Brain microvascular endothelial cell (primary cell): ENCODE measurements at regions not wholly inside any gene's neighbourhood (a gene's known extent, or its start where the extent isn't known, plus 50 kb on each side); places are given as distances from the start of the nearest gene placed in this dataset.

Experiments
- DNase-seq: peaks from one replicate; pipeline ENCODE4 v3.0.0-alpha.2; 2020
- H3K27ac ChIP-seq: fragments of 250-450 bp; sonication (Bioruptor Pico); 2 replicates; pipeline ENCODE4 v1.5.1; 2020; ENCODE audit warnings: mild to moderate bottlenecking, moderate library complexity
- H3K27me3 ChIP-seq: fragments of 250-450 bp; sonication (Bioruptor Pico); replicated peaks from 2 replicates; pipeline ENCODE4 v1.5.1; 2020; ENCODE audit warnings: mild to moderate bottlenecking
- H3K36me3 ChIP-seq: fragments of 250-450 bp; sonication (Bioruptor Pico); replicated peaks from 2 replicates; pipeline ENCODE4 v1.5.1; 2020; ENCODE audit warnings: mild to moderate bottlenecking
- H3K4me3 ChIP-seq: 2 replicates; pipeline ENCODE4 v1.5.1; 2011; ENCODE audit warnings: low read depth, mild to moderate bottlenecking, control low read depth, low read length, moderate library complexity
- CTCF ChIP-seq: IDR thresholded peaks from 2 replicates; pipeline ENCODE4 v1.5.1; 2011; ENCODE audit warnings: low read depth, mild to moderate bottlenecking, moderate library complexity, low read length, control low read depth, inconsistent platforms; ENCODE audit errors: missing control alignments
- in situ Hi-C: cut with HindIII; loops from 2 replicates; pipeline ENCODE4 v1.10.0; 2017; ENCODE audit warnings: low sequenced_read_pairs, low pct_ligation_motif_present

DNA sequence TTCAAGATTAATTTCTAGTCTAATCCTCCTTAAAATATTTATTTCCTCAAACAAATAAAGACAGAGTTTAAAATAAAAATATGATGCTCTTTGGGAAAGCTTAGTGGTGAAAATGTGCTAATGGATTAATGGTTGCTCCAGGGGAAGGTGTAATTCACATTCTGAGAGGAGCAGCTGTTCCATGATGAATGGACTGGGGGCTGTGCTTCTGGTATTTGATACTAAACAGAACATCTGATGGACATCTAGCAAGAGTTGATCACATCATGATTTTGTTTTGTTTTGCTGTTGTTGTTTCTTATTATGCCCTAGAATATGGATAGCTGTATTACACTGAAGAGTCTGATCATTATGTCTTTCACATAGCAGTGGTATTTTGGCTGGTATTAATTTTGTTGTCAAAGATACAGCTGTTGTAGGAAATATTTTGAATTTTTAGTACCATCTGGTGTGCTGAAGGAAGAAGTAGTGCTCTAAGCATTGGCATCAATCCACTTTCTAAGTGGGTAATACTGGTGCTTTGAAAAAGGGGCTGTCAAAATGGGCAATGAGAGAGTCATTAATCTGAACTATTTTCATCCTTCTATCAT lies 296.4 kb downstream of the ADAMTS20 start:
- no peak for DNase-seq
- Histone ChIP-seq H3K27ac (no peak overlapping the region), H3K27me3 (no peaks in the 10 kb centered on the region), H3K36me3 (no peaks in the 10 kb centered on the region), H3K4me3 (no peak overlapping the region)
- TF ChIP-seq CTCF = no peak
- in situ Hi-C loops = no loop called here

DNA sequence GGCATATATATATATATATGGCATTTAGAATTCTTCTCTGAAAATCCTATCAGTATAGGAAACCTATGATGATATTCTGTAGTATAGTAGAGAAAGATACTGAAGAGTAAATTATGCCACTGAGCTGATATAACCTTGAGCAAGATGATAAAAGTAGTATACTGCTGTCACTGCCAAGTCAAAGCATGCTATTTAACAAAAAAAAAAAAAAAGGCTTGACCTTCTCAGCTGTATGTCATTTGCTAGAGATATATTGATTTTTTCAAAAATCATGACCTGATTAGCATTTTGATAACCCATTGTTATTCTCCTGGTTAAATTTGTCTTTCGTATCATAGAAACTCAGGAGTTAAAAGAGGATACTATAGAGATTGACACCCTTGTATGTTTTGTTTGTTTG lies 299.4 kb downstream of the ADAMTS20 start:
- H3K27ac ChIP-seq = no peak overlapping the region
- H3K36me3 ChIP-seq = no peaks in the 10 kb centered on the region
- H3K27me3 ChIP-seq = no peaks in the 10 kb centered on the region
- in situ Hi-C loops = no loop called here
- no peak for TF ChIP-seq CTCF
- H3K4me3 ChIP-seq = no peak overlapping the region
- DNase-seq = no peak

GRCh38 chr12:43245947-43246346 lies 306.1 kb downstream of the ADAMTS20 start:
- Histone ChIP-seq H3K27me3 (no peaks in the 10 kb centered on the region), H3K36me3 (no peaks in the 10 kb centered on the region), H3K4me3 (no peak overlapping the region), H3K27ac (no peak overlapping the region)
- TF ChIP-seq CTCF = no peak
- no peak for DNase-seq
- in situ Hi-C loops = no loop called here

- no peak overlapping the region for H3K27ac ChIP-seq
- in situ Hi-C loops = no loop called here
- no peak overlapping the region for H3K4me3 ChIP-seq
- H3K36me3 ChIP-seq = no peaks in the 10 kb centered on the region
- TF ChIP-seq CTCF = no peak
- peak; percentile 14 for DNase-seq
- no peaks in the 10 kb centered on the region for H3K27me3 ChIP-seq
Observed at GRCh38 chr12:43241986-43242385, 310.0 kb downstream of the ADAMTS20 start.

DNA sequence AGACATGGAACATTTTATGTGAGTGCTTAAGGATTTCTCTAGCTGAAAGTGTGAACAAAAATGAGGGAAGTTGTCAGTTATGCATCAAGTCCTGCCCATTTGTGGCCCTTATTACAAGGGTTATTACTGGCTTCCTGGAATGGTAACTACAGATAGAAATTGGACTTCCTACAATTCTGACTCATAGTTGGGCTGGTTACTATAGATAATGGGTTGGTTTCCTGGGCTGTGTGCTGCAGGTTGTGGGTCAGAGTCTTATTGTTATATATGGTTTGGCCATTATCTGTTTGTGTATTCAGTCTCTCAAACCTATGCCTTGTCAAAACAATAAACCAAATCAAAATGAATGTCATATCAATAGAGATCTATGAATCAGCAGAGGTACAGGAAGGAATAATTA lies 313.7 kb downstream of the ADAMTS20 start:
- TF ChIP-seq CTCF = no peak
- in situ Hi-C loops = no loop called here
- no peak overlapping the region for H3K27ac ChIP-seq
- no peaks in the 10 kb centered on the region for H3K36me3 ChIP-seq
- peak; percentile 5 for DNase-seq
- H3K4me3 ChIP-seq = no peak overlapping the region
- H3K27me3 ChIP-seq = no peaks in the 10 kb centered on the region

DNA sequence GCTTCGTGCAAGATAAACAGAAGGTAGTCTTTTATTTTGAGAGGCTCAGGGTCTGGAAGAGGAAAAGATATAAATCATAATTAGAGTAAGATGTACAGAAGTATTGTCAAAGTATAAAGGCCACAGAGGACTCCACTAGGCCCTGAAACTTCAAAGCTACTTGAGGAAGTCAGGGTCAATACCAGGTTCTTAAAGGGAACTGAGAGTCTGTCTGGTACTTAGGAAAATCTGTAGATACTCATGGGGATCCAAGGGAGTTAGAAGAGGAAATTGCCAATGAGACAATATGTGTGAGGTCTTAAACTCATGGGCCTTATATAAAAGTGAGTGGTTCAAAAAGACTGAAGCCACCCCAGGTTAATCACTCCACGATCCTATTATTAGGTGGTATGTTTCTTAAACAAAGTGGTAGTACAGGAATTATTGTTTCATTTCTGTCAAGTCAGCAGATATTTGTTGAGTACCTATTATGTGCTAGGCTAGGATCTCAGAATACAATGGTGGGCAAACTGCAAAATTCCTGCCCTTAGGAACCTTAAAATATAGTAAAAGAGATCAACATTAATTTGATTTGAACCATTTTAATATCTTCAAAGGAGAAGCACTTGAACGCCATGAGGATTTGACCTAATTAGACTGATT lies 314.6 kb downstream of the ADAMTS20 start:
- TF ChIP-seq CTCF = no peak
- Histone ChIP-seq H3K36me3 (no peaks in the 10 kb centered on the region), H3K27ac (no peak overlapping the region), H3K27me3 (no peaks in the 10 kb centered on the region), H3K4me3 (no peak overlapping the region)
- in situ Hi-C loops = no loop called here
- DNase-seq = no peak
